PC-9 (cell line): ENCODE measurements at regions not wholly inside any gene's neighbourhood (a gene's known extent, or its start where the extent isn't known, plus 50 kb on each side); places are given as distances from the start of the nearest gene placed in this dataset.

Source experiments
- CTCF ChIP-seq: fragments of 200-600 bp; sonication (generic); conservative IDR thresholded peaks from 2 replicates; pipeline ENCODE4 v1.6.1; 2017; ENCODE audit warnings: mixed run types, antibody characterized with exemption, mild to moderate bottlenecking, moderate library complexity
- EZH2 ChIP-seq: fragments of 200-600 bp; sonication (generic); IDR thresholded peaks from 2 replicates; pipeline ENCODE4 v1.8.0; 2017; ENCODE audit warnings: antibody characterized with exemption, low read depth

GRCh38 chr4:63708661-63709060 lies 700.6 kb downstream of the TECRL start:
- TF ChIP-seq CTCF (no peak), EZH2 (no peak)
